HEK293T (cell line): ENCODE measurements at regions not wholly inside any gene's neighbourhood (a gene's known extent, or its start where the extent isn't known, plus 50 kb on each side); places are given as distances from the start of the nearest gene placed in this dataset.

Experiments used
- PKNOX1 ChIP-seq: fragments of 450-650 bp; IDR thresholded peaks from 2 replicates; pipeline ENCODE4 v1.6.1; 2016
- ZNF384 ChIP-seq: fragments of 450-650 bp; IDR thresholded peaks from 2 replicates; pipeline ENCODE4 v1.6.1; 2016

- TF ChIP-seq PKNOX1 (no peak), ZNF384 (no peak)
Observed at GRCh38 chr15:47013446-47013845, 703.9 kb upstream of the SEMA6D start.
